ENCODE measurements at regions not wholly inside any gene's neighbourhood (a gene's known extent, or its start where the extent isn't known, plus 50 kb on each side); places are given as distances from the start of the nearest gene placed in this dataset.
"Not testable (repeated sequence)": the region's sequence is repeated elsewhere in the genome, so short reads cannot be mapped to it uniquely, and the experiment has no call there.

DNA sequence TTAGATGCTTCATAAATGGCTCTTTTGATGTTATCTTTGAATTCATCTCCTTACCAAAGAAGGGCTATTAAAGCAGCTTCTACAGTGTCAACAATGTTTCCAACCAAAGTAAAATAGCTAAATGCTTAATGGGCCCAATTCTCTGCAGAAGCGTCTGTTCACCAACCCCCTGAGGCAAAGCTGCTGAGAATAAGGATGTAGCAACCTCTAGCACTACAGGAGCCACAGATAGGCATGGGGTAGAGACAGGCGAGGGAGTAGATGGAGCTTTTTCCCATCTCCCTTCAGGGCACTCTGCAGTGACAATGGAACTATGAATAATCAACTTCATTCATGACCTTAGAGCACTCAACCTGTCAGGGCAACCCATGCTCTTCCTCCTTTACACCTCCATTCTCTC, 134.1 kb downstream of the FZD1 start:
- TF ChIP-seq EZH2 (IDR thresholded peaks at IDR 0.05; ENCODE audit: borderline replicate concordance, insufficient read depth, low read depth, low read length, poor library complexity, severe bottlenecking) = no peak
- TF ChIP-seq, protein P1, sequence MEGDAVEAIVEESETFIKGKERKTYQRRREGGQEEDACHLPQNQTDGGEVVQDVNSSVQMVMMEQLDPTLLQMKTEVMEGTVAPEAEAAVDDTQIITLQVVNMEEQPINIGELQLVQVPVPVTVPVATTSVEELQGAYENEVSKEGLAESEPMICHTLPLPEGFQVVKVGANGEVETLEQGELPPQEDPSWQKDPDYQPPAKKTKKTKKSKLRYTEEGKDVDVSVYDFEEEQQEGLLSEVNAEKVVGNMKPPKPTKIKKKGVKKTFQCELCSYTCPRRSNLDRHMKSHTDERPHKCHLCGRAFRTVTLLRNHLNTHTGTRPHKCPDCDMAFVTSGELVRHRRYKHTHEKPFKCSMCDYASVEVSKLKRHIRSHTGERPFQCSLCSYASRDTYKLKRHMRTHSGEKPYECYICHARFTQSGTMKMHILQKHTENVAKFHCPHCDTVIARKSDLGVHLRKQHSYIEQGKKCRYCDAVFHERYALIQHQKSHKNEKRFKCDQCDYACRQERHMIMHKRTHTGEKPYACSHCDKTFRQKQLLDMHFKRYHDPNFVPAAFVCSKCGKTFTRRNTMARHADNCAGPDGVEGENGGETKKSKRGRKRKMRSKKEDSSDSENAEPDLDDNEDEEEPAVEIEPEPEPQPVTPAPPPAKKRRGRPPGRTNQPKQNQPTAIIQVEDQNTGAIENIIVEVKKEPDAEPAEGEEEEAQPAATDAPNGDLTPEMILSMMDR (IDR thresholded peaks at IDR 0.05) = no peak
- ATAC-seq (ENCODE audit: low read depth) (no peak), DNase-seq (no peak)
- Histone ChIP-seq H3K4me3 (ENCODE audit: control extremely low read depth in 1 of 5, extremely low read depth in 1 of 5, insufficient read depth in 1 of 5, low read depth in 2 of 5, low read length in 4 of 5) (no peak overlapping the region), H4K20me1 (ENCODE audit: control insufficient read depth, insufficient read depth, low read length, poor library complexity, severe bottlenecking) (no peaks in the 10 kb centered on the region), H2AFZ (ENCODE audit: insufficient read depth, low read depth, low read length, poor library complexity, severe bottlenecking) (no peak overlapping the region), H3K79me2 (ENCODE audit: control insufficient read depth, insufficient read depth, low read length) (no peaks in the 10 kb centered on the region), H3K4me2 (replicated peaks; ENCODE audit: low read depth, low read length, poor library complexity, severe bottlenecking) (no peak overlapping the region), H3K4me1 (ENCODE audit: control insufficient read depth in 2 of 2, insufficient read depth in 2 of 2, low read length in 2 of 2) (no peaks in the 10 kb centered on the region), H3K9ac (ENCODE audit: low read length) (no peak overlapping the region), H3K9me3 (ENCODE audit: control extremely low read depth in 1 of 3, control insufficient read depth in 2 of 3, insufficient read depth in 1 of 3, low read length in 2 of 3) (no peaks in the 10 kb centered on the region), H3K36me3 (replicated peaks in 1 of 2; ENCODE audit: control extremely low read depth in 1 of 2, control insufficient read depth in 1 of 2, extremely low read depth in 1 of 2, insufficient read depth in 2 of 2, low read length in 1 of 2) (no peaks in the 10 kb centered on the region), H3K27ac (ENCODE audit: low read length in 2 of 2) (no peak overlapping the region), H3K27me3 (replicated peaks in 1 of 4; ENCODE audit: control extremely low read depth in 1 of 4, control insufficient read depth in 3 of 4, insufficient read depth in 4 of 4, low read length in 3 of 4) (no peaks in the 10 kb centered on the region)
- ChIA-PET CTCF (no interaction called here), POLR2A (no interaction called here)
- WGBS (ENCODE audit: insufficient coverage) = no CpG with 5 or more reads among the region's 2 CpGs
- Mint-ChIP-seq H3K4me3 (no peak overlapping the region), H3K4me1 (no peaks in the 10 kb centered on the region), H3K9me3 (ENCODE audit: insufficient read depth) (peaks cover 4% of the 10 kb centered on the region), H3K27ac (no peak overlapping the region), H3K27me3 (peaks cover 8% of the 10 kb centered on the region)
- intact Hi-C loops (cut with micrococcal nuclease) = no loop called here

GRCh38 chr7:91405092-91405788, 141.0 kb downstream of the FZD1 start:
- ATAC-seq (ENCODE audit: low read depth) = no peak

GRCh38 chr7:91405873-91406272, 141.6 kb downstream of the FZD1 start:
- H3K27ac Mint-ChIP-seq = not testable (repeated sequence)

More at GRCh38 chr7:91405092-91405788, 141.0 kb downstream of the FZD1 start:
- H3K4me2 ChIP-seq (replicated peaks; ENCODE audit: low read depth, low read length, poor library complexity, severe bottlenecking) = no peak overlapping the region
- no peak overlapping the region for H3K27ac ChIP-seq (ENCODE audit: low read length in 2 of 2)
- Mint-ChIP-seq H3K4me3 (no peak overlapping the region), H3K27me3 (peaks cover 8% of the 10 kb centered on the region), H3K27ac (no peak overlapping the region), H3K9me3 (ENCODE audit: insufficient read depth) (peaks cover 4% of the 10 kb centered on the region), H3K4me1 (no peaks in the 10 kb centered on the region)
- POLR2A ChIA-PET = no interaction called here
- no CpG with 5 or more reads among the region's 3 CpGs for WGBS (ENCODE audit: insufficient coverage)
- H3K9ac ChIP-seq (ENCODE audit: low read length) = no peak overlapping the region
- no peak overlapping the region for H2AFZ ChIP-seq (ENCODE audit: insufficient read depth, low read depth, low read length, poor library complexity, severe bottlenecking)
- peaks cover 0 to 4% (median 0%) of the 10 kb centered on the region in 4 experiments for H3K27me3 ChIP-seq (replicated peaks in 1 of 4; ENCODE audit: control extremely low read depth in 1 of 4, control insufficient read depth in 3 of 4, insufficient read depth in 4 of 4, low read length in 3 of 4)
- no peaks in the 10 kb centered on the region for H3K36me3 ChIP-seq (replicated peaks in 1 of 2; ENCODE audit: control extremely low read depth in 1 of 2, control insufficient read depth in 1 of 2, extremely low read depth in 1 of 2, insufficient read depth in 2 of 2, low read length in 1 of 2)
- H3K4me3 ChIP-seq (ENCODE audit: control extremely low read depth in 1 of 5, extremely low read depth in 1 of 5, insufficient read depth in 1 of 5, low read depth in 2 of 5, low read length in 4 of 5) = no peak overlapping the region
- CTCF ChIA-PET = interaction anchor here (0.9 kb wide), 1 partner anchor 315 kb away, joined by 4 read pairs; no protein-coding TSS in a partner anchor
- no peaks in the 10 kb centered on the region for H3K4me1 ChIP-seq (ENCODE audit: control insufficient read depth in 2 of 2, insufficient read depth in 2 of 2, low read length in 2 of 2)
- no peaks in the 10 kb centered on the region for H3K9me3 ChIP-seq (ENCODE audit: control extremely low read depth in 1 of 3, control insufficient read depth in 2 of 3, insufficient read depth in 1 of 3, low read length in 2 of 3)
- no peak for DNase-seq
- H4K20me1 ChIP-seq (ENCODE audit: control insufficient read depth, insufficient read depth, low read length, poor library complexity, severe bottlenecking) = no peaks in the 10 kb centered on the region
- no peak for TF ChIP-seq EZH2 (IDR thresholded peaks at IDR 0.05; ENCODE audit: borderline replicate concordance, insufficient read depth, low read depth, low read length, poor library complexity, severe bottlenecking)
- TF ChIP-seq, protein P1 (IDR thresholded peaks at IDR 0.05) = no peak
- intact Hi-C loops (cut with micrococcal nuclease) = no loop called here
- no peaks in the 10 kb centered on the region for H3K79me2 ChIP-seq (ENCODE audit: control insufficient read depth, insufficient read depth, low read length)

More at GRCh38 chr7:91405873-91406272, 141.6 kb downstream of the FZD1 start:
- ATAC-seq (ENCODE audit: low read depth); intact Hi-C loops (cut with micrococcal nuclease); H3K4me2 ChIP-seq (replicated peaks; ENCODE audit: low read depth, low read length, poor library complexity, severe bottlenecking); H2AFZ ChIP-seq (ENCODE audit: insufficient read depth, low read depth, low read length, poor library complexity, severe bottlenecking); H3K4me3 Mint-ChIP-seq; H3K4me3 ChIP-seq (ENCODE audit: control extremely low read depth in 1 of 5, extremely low read depth in 1 of 5, insufficient read depth in 1 of 5, low read depth in 2 of 5, low read length in 4 of 5); H3K9me3 Mint-ChIP-seq (ENCODE audit: insufficient read depth); H3K4me1 ChIP-seq (ENCODE audit: control insufficient read depth in 2 of 2, insufficient read depth in 2 of 2, low read length in 2 of 2); POLR2A ChIA-PET; DNase-seq; H3K27ac ChIP-seq (ENCODE audit: low read length in 2 of 2); H3K36me3 ChIP-seq (replicated peaks in 1 of 2; ENCODE audit: control extremely low read depth in 1 of 2, control insufficient read depth in 1 of 2, extremely low read depth in 1 of 2, insufficient read depth in 2 of 2, low read length in 1 of 2); H3K27me3 Mint-ChIP-seq; H3K4me1 Mint-ChIP-seq; H3K79me2 ChIP-seq (ENCODE audit: control insufficient read depth, insufficient read depth, low read length); H4K20me1 ChIP-seq (ENCODE audit: control insufficient read depth, insufficient read depth, low read length, poor library complexity, severe bottlenecking); H3K27me3 ChIP-seq (replicated peaks in 1 of 4; ENCODE audit: control extremely low read depth in 1 of 4, control insufficient read depth in 3 of 4, insufficient read depth in 4 of 4, low read length in 3 of 4); CTCF ChIA-PET; H3K9ac ChIP-seq (ENCODE audit: low read length); H3K9me3 ChIP-seq (ENCODE audit: control extremely low read depth in 1 of 3, control insufficient read depth in 2 of 3, insufficient read depth in 1 of 3, low read length in 2 of 3): not testable (repeated sequence)
- WGBS (ENCODE audit: insufficient coverage) = 86% methylated on average over 1 of the region's 1 CpG
